NCI-H128 (cell line): ENCODE measurements at regions not wholly inside any gene's neighbourhood (a gene's known extent, or its start where the extent isn't known, plus 50 kb on each side); places are given as distances from the start of the nearest gene placed in this dataset.
"Not testable (repeated sequence)": the region's sequence is repeated elsewhere in the genome, so short reads cannot be mapped to it uniquely, and the experiment has no call there.

ENCODE experiments used
- DNase-seq: peaks from one replicate; lab custom pipeline; 2025; ENCODE audit not compliant: unreplicated experiment; lab: John Stamatoyannopoulos, UW

DNA sequence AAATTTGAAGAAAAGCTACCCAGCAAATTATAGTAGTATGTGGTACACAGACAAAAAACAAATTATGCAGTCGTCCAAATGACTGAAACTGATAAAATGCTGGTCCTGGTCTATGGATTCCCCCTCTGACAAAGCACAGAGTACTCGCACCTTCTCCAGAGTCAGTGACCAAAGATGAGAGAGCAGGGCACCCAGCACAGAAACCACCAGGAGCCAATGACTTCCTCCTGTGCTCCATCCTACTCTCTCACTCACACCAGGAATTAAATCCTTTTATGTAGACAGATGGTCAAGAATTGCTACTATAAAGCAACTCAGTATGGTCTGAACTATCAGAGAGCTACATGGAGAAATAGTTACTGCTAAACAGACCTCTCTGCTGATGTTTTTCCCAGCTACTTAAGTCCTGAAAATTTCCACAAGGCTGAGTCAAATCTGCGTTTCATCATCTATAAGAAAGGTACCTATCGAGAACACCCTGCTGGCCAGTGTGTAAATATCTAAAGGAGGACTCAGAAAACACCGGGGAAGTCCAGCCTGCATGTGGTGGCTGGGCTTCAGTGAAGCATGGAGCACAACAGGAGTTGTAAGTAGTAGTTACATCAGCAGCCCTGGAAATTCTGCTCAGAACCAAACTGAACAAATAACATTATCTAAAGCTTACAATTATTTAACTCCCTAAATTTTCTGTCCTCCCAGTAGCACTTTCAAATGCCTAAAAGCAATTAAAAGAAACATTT, 84.5 kb upstream of the FBXO28 start:
- not testable (repeated sequence) for DNase-seq

DNA sequence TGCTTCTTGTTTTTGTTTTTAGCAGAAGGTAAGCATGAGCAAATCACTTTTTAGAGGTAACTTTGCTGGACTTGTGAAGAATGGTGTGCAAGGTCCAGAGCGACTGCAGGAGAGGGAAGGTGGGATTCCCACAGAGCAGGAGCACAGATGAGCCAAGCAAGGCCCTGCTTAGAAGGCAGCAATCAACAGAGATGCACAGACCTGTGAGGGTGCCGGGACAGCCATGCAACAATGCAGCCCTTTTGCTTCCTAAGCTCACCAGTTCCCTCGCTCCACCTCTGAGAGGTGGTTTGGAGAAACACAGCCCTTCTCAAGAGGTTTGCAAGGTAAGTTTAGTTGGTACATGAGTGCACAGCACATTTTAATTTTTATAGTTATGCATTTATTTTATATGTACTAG, 85.1 kb upstream of the FBXO28 start:
- DNase-seq, result not testable (repeated sequence)

DNA sequence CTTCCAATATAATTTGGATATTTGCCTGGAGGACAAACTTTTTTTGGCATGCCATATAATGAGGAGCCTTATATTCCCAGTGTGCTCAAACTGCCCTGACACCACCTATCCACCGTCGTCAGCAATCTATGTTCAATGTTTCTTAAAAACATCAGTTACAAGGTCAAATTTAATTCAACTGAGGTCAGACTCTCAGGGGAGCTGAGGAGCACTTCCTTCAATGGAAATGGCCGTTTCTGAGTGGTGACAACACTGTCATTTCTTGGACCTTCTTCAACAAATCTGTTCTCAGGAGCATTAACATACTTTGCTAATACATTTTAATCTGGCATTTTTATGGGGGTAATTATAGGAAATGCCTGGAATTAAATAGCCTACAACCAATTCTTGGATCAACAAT, 90.8 kb upstream of the FBXO28 start:
- DNase-seq, result not testable (repeated sequence)

DNA sequence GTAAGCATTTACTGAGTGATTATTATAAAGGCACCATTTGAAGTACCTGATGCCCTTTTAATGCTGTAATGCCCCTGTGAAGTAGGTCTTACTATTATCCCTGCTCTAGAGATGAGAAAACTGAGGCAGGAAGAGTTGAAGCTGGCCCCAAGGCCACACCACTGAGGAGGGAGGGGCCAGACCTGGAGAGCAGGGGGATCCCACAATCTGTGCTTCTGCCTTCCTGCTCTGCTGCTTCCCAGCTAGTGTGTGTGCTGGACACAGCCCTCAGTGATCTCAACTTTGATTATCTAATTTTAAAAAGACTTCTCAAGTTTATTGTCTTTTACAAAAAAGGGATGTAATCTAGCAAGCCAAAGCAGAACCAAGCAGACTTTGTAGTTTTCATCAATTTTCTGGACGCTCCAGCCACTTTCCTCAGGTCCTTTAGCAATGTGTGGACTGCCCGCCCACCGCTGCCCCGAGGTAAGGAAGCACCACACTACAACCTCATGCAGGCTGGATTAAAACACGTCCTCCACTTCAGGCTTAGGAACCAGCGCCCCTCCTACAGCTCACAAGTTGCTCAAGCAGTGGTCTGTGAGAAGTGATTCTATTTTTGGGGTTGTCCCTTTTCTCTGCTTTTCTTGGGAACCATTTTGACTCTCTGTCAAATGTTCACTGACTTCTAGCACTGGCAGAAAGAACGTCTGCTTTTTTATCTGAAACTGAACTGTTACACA, 91.5 kb upstream of the FBXO28 start:
- not testable (repeated sequence) for DNase-seq

DNA sequence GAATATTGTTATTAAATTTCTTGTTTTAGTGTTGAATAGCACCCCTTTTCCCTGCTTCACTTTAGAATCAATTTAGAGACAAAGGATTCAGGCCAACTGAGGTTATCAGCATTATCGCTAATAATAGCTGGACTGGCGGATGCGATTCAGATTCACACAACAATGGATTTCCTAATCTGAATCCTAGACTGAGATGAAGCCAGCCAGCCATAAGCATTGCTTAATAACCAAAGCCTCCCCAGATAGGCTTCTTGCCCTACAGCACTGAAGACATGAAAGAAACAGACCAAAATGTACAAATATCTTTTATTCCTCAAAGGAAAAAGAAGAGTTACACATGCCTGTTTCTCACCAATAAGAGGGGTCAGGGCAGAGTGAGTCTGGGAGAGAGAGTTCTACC, 94.0 kb upstream of the FBXO28 start:
- DNase-seq, result not testable (repeated sequence)

DNA sequence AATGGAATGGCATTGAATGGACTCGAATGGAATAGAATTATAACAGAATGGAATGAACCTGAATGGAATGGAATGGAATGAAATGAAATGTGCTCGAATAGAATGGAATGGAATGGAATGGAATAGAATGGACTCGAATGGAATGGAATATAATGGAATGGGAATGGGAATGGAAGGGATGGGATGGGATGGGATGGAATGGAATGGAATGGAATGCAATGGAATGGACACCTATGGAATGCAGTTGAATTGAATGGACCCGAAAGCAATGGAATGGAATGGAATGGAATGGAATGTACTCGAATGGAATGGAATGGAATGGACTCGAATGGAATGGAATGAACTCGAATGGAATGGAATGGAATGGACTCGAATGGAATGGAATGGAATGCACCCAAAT, 98.1 kb upstream of the FBXO28 start:
- not testable (repeated sequence) for DNase-seq

DNA sequence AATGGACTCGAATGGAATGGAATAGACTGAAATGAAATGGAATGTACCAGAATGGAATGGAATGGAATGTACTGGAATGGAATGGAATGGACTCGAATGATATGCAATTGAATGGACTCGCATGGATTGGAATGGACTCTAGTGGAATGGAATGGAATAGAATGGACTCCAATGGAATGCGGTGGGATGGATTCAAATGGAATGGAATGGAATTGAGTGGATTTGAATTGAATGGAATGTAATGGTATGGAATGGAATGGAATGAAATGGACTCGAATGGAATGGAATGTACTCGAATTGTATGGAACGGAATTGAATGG, 99.6 kb upstream of the FBXO28 start:
- DNase-seq, result no peak

DNA sequence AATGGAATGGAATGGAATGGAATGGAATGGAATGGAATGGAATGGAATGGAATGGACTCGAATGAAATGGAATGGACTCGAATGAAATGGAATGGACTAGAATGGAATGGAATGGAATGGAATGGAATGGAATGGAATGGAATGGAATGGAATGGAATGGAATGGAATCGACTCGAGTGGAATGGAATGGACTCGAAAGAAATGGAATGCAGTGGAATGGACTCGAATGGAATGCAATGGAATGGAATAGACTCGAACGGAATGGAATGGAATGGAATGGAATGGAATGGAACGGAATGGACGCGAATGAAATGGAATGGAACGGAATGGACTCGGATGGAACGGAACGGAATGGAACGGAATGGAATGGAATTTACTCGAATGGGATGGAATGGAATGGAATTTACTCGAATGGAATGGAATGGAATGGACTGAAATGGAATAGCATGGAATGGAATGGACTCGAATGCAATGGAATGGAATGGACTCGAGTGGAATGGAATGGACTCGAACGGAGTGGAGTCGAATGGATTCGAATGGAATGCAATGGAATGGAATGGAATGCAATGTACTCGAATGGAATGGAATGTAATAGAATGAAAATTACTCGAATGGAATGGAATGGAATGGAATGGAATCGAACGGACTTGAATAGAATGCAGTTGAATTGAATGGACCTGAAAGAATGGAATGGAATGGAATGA, 100.1 kb upstream of the FBXO28 start:
- DNase-seq, result not testable (repeated sequence)

DNA sequence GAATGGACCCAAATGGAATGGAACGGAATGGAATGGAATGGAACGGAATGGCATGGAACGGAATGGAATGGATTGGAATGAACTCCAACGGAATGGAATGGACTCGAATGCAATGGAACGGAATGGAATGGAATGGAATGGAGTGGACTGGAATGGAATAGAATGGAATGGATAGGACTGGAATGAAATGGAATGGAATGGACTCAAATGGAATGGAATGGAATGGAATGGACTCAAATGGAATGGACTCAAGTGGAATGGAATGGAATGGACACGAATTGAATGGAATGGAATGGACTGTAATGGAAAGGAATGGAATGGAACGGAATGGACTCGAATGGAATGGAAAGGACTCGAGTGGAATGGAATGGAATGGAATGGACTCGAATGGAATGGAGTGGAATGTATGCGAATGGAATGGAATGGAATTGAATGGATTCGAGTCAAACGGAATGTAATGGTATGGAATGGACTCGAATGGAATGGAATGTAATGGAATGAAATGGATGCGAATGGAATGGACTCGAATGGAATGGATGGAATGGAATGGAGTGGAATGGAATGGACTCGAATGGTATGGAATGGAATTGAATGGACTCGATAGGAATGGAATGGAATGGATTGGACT, 101.0 kb upstream of the FBXO28 start:
- not testable (repeated sequence) for DNase-seq

DNA sequence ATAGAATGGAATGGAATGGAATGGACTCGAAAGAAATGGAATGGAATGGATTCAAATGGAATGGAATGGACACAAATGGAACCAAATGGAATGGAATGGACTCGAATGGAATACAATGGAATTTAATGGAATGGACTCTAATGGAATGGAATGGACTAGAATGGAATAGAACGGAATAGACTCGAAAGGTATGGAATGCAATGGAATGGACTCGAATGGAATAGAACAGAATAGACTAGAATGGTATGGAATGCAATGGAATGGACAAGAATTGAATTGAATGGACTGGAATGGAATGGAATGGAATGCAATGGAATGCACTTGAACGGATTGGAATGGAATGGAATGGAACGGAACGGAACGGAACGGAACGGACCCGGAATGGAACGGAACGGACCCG, 101.7 kb upstream of the FBXO28 start:
- DNase-seq, result not testable (repeated sequence)

DNA sequence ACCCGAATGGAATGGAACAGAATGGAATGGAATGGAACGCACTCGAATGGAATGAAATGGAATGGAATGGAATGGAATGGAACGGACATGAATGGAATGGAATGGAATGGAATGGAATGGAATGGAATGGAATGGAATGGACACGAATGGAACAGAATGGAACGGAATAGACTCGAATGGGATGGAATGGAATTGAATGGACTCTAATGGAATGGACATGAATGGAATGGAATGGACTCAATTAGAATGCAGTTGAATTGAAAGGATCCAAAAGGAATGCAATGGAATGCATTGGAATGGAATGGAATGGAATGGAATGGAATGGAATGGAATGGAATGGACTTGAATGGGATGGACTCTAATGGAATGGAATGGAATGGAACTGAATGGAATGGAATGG, 102.2 kb upstream of the FBXO28 start:
- not testable (repeated sequence) for DNase-seq

DNA sequence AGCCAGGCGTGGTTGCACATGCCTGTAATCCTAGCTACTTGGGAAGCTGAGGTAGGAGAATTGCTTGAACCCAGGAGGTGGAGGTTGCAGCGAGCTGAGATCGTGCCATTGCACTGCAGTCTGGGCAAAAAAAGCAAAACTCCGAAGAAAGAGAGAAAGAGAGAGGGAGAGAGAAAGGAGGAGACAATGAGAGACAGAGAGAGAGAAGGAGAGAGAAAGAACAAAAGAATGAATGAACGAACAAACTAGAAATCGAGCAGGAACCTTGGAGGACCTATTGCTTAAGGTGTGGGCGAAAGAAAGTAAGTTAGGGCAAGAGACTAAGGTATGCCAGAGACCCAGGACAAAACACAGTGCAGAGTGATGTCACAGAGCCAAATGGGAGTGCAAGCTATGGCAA, 102.8 kb upstream of the FBXO28 start:
- DNase-seq, result not testable (repeated sequence)

DNA sequence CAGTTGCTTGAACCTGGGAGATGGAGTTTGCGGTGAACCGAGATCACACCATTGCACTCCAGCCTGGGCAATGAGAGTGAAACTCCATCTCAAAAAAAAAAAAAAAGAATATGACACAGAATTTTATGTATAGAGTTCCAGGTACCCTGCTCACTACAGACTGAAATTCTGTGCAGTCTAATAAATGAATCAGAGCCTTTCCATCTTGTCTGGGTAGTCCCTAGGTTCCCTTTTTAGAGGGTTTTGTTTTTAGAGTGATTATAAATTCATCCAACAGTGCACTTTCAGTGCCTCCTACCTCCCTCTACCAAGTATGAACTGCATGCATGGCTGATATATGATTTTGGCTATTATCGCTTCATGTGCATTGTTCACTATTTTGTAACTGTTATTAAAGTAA, 107.9 kb upstream of the FBXO28 start:
- DNase-seq, result not testable (repeated sequence)

DNA sequence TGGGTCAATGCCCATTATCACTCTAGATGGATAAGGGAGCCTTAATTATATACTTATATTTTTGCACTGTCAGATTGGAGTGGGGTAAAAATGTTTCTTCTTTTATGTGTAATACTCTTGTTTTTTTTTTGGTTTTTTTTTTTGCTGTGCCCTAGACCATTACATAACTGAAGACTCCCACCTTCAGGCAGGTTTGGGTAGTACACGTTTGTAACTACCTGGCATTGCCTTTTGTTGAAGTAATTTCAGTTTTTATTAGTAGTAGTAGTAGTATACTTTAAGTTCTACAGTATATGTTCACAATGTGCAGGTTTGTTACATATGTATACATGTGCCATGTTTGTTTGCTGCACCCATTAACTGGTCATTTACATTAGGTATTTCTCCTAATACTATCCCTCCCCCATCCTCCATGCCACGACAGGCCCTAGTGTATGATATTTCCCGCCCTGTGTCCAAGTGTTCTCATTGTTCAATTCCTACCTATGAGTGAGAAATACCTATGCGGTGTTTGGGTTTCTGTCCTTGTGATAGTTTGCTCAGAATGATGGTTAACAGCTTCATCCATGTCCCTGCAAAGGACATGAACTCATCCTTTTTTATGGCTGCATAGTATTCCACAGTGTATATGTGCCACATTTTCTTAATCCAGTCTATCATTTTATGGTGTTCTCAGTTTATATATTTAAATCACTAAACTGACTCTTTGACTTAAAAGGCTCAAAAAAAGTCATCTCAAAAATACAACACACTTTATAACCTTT, 109.2 kb upstream of the FBXO28 start:
- not testable (repeated sequence) for DNase-seq

DNA sequence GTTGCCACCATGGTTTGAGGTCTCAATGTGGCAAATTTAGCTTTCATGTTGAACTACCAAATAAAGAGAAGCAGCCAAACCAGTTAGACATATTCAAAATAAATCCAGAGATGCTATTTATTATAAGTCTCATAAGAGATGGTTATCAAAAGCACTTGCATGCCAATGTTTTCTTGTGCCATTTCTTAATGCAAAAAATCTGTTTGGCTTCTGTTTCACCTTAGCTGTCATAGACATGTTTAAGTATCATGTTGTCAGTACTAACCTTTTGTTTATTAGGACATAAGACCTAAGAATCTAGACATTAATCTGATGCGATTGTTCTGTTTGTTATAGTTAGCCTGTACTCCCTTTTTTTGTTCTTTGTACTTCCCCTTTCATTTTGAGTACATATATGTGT, 110.0 kb upstream of the FBXO28 start:
- DNase-seq, result not testable (repeated sequence)

DNA sequence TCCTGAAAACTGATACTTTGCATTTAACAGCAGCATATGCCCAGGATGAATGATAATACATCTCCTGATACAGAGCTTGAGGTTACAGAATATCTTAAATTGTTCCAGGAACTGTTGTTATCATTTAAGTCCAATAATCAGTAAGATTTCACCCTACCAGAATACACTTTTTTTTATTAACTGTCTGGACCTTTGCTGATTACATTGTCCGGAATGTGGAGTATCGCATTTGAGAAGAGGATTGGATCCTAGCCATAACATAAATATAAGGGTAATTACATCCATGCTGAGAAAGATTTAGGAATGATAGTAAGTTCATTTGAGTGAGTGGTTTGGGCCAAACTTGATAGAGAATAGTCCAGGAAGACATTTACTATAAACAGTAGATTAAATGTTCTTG, 112.2 kb upstream of the FBXO28 start:
- DNase-seq, result not testable (repeated sequence)

DNA sequence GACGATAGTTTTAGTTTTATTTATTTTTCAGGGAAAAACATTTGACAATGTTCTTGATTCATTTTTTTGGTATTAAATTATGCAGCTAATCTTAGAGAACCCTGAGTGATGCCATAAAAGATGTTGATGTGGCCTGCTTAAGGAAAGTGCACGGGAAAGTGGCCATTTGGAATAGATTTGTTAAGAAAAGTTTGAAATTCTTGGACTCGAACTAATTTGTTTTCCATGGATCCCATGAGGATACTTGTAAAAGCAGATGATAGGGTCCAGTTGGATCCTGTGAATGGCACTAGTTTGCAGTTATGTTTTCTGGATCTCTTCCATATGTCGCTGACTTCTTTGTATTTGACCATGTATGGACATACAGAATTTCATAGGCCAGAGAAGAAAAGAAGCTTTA, 114.2 kb upstream of the FBXO28 start:
- DNase-seq, result not testable (repeated sequence)

DNA sequence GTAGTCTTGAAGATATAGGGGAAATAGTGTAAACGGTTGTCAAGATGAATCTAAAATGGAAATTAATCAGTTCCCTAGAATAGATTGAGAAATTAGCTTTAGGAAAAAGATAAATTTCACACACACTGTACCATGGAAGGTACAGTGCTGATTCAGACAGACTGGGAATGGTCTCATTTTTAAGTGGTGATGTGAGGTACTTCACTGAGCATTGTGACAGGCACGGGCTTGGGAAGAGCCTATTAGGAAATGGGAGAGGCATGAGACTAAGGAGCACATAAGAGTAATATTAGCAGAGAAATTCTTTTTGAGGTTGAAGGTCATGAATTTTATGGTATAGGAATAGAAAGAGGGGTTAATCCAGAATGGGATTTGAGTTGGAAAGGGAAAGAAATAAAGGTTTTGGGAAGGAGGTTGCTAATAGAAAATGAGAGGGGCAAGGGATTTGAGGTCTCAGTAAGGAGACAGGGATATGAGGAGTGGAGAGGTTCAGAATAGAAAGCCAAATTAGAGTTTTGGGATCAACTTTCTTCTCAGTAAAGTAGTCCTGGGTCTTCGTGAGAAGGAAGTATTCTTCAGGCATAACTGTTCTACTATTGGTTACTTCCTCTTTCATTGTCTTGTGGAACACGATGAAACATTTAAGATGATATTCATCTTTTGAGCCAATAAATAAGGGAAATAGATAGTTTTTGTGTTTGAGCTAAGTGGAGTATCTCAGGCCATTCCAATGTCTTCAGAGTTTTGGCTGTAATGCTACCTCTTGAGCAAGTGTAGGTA, 115.0 kb upstream of the FBXO28 start:
- not testable (repeated sequence) for DNase-seq

DNA sequence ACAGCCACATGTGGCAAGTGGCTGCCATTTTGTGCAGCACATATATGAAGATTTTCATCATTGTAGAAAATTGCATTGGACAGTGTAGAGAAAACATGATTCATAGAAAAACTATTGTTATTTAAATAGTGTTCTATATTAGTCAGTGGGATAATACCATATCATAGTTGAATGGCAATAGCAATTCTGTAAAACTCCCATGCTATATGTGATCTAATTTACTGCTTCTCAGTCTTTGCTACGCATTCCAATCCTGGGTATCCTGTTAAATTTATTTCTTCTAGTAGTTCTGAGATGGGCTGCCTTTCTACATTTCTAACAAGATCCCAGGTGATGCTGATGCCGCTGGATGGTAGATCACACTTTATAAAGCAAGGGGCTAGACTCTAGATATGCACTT, 117.5 kb upstream of the FBXO28 start:
- not testable (repeated sequence) for DNase-seq
